ENCODE measurements at regions not wholly inside any gene's neighbourhood (a gene's known extent, or its start where the extent isn't known, plus 50 kb on each side); places are given as distances from the start of the nearest gene placed in this dataset.
"Not testable (repeated sequence)": the region's sequence is repeated elsewhere in the genome, so short reads cannot be mapped to it uniquely, and the experiment has no call there.

DNA sequence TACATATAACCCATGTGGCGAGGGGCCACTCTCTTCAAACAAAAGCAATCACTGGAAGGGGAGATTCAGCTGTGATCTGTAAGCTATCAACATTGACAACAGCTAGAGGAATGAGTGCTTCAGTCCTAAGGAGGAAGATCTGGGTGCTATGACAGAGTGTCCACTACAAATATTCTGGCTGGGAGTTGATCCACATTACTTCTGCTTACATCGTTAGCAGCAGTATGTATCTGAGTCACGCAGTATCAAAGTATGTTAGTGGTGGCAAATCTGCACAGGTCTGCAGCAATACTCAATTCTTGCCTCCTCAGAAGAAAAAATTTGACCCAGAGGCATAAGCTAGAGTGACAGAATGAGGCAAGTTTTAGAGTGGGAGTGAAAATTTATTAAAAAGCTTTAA, 267.0 kb downstream of the PTH2R start:
- H3K4me3 ChIP-seq (ENCODE audit: low read depth, low read length): no peak overlapping the region
- H3K36me3 ChIP-seq (ENCODE audit: control insufficient read depth, insufficient read depth, low read length): no peaks in the 10 kb centered on the region
- FAIRE-seq (no peak), DNase-seq (ENCODE audit: low read depth) (no peak)
- TF ChIP-seq, protein P1, sequence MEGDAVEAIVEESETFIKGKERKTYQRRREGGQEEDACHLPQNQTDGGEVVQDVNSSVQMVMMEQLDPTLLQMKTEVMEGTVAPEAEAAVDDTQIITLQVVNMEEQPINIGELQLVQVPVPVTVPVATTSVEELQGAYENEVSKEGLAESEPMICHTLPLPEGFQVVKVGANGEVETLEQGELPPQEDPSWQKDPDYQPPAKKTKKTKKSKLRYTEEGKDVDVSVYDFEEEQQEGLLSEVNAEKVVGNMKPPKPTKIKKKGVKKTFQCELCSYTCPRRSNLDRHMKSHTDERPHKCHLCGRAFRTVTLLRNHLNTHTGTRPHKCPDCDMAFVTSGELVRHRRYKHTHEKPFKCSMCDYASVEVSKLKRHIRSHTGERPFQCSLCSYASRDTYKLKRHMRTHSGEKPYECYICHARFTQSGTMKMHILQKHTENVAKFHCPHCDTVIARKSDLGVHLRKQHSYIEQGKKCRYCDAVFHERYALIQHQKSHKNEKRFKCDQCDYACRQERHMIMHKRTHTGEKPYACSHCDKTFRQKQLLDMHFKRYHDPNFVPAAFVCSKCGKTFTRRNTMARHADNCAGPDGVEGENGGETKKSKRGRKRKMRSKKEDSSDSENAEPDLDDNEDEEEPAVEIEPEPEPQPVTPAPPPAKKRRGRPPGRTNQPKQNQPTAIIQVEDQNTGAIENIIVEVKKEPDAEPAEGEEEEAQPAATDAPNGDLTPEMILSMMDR (IDR thresholded peaks at IDR 0.05; ENCODE audit: insufficient read depth, low read length, severe bottlenecking): no peak
- H3K27me3 ChIP-seq (ENCODE audit: control insufficient read depth, insufficient read depth, low read length): no peaks in the 10 kb centered on the region

DNA sequence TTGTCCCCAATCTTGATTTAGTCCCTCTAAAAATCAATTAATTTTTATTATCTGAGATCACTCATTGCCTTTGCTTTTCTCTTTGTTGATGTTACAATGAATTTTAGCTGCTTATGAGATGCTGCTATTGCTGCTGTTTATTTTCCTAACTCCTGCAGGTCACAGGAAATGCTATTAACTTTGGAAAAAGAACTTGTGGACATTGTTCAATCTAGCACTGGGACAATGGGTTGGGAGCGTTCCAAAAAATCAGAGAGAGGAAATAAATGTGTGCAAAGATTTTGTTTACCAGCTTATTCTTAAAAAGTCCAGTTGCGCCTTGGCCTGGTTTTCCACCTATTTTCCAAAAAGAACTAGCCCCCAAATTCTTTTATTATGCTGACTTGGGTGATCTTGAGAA, 268.3 kb downstream of the PTH2R start:
- no peaks in the 10 kb centered on the region for H3K27me3 ChIP-seq (ENCODE audit: control insufficient read depth, insufficient read depth, low read length)
- FAIRE-seq (no peak), DNase-seq (ENCODE audit: low read depth) (no peak)
- TF ChIP-seq, protein P1 (IDR thresholded peaks at IDR 0.05; ENCODE audit: insufficient read depth, low read length, severe bottlenecking): no peak
- no peaks in the 10 kb centered on the region for H3K36me3 ChIP-seq (ENCODE audit: control insufficient read depth, insufficient read depth, low read length)
- H3K4me3 ChIP-seq (ENCODE audit: low read depth, low read length): no peak overlapping the region

DNA sequence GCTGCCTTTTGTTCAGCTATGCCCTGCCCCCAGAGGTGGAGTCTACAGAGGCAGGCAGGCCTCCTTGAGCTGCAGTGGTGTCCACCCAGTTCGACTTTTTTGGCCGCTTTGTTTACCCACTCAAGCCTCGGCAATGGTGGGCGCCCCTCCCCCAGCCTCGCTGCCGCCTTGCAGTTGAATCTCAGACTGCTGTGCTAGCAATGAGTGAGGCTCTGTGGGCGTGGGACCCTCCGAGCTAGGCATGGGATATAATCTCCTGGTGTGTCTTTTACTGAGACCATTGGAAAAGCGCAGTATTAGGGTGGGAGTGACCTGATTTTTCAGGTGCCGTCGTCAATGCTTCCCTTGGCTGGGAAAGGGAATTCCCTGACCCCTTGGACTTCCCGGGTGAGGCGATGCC, 279.3 kb downstream of the PTH2R start:
- H3K27me3 ChIP-seq (ENCODE audit: control insufficient read depth, insufficient read depth, low read length); H3K4me3 ChIP-seq (ENCODE audit: low read depth, low read length); DNase-seq (ENCODE audit: low read depth); FAIRE-seq; H3K36me3 ChIP-seq (ENCODE audit: control insufficient read depth, insufficient read depth, low read length): not testable (repeated sequence)

DNA sequence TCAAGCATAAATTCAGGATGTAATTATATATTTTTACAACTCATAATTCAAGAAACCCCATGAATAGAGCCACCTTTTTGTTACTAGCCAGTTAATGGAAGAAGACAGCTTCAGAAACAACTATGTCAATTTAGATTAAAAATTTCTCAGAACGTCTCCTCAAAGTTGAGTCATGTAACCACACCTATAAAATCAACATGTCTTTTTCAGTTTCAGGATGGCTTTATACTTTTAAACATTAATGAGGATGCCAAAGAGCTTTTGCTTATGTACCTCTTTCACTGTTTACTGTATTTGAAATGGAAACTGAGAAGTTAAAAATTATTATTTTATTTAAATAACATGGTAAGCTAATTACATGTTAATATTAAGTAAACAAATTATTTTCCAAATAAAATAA, 280.1 kb downstream of the PTH2R start:
- H3K27me3 ChIP-seq (ENCODE audit: control insufficient read depth, insufficient read depth, low read length): no peaks in the 10 kb centered on the region
- no peak for FAIRE-seq
- DNase-seq (ENCODE audit: low read depth): peak; percentile 7
- TF ChIP-seq, protein P1 (IDR thresholded peaks at IDR 0.05; ENCODE audit: insufficient read depth, low read length, severe bottlenecking): no peak
- H3K36me3 ChIP-seq (ENCODE audit: control insufficient read depth, insufficient read depth, low read length): no peaks in the 10 kb centered on the region
- H3K4me3 ChIP-seq (ENCODE audit: low read depth, low read length): no peak overlapping the region

DNA sequence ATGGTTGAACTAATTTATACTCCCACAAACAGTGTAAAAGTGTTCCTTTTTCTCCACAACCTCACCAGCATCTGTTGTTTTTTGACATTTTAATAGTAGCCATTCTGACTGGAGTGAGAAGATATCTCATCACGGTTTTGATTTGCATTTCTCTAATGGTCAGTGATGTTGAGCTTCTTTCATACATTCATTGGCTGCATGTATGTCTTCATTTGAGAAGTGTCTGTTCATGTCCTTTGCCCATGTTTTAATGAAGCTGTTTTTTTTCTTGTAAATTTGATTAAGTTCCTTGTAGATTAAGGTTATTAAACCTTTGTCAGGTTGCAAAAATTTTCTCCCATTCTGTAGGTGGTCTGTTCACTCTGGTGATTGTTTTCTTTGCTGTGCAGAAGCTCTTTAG, 281.1 kb downstream of the PTH2R start:
- H3K36me3 ChIP-seq (ENCODE audit: control insufficient read depth, insufficient read depth, low read length); H3K4me3 ChIP-seq (ENCODE audit: low read depth, low read length); FAIRE-seq; H3K27me3 ChIP-seq (ENCODE audit: control insufficient read depth, insufficient read depth, low read length); DNase-seq (ENCODE audit: low read depth): not testable (repeated sequence)

DNA sequence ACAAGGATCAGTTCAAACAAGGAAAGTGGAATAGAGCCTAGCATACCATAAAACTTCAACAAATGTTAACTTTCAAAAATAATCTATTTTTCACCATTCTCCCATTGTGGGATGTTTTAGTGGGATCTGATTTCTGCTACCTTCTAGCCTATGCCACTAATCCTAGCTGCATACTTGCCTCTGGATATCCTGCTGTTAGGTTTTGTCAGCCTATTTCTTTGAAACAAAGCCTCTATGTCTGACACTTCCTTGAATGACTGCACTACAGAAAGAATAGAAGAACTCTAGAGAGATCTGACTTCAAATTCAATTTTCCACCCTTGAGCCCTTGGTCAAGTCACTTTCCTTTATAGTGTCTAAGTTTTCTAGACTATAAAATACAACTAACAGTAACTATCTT, 291.5 kb downstream of the PTH2R start:
- Histone ChIP-seq H3K27me3 (ENCODE audit: control insufficient read depth, insufficient read depth, low read length) (no peaks in the 10 kb centered on the region), H3K4me3 (ENCODE audit: low read depth, low read length) (no peak overlapping the region), H3K36me3 (ENCODE audit: control insufficient read depth, insufficient read depth, low read length) (no peaks in the 10 kb centered on the region)
- TF ChIP-seq, protein P1 (IDR thresholded peaks at IDR 0.05; ENCODE audit: insufficient read depth, low read length, severe bottlenecking): no peak
- FAIRE-seq (no peak), DNase-seq (ENCODE audit: low read depth) (no peak)

DNA sequence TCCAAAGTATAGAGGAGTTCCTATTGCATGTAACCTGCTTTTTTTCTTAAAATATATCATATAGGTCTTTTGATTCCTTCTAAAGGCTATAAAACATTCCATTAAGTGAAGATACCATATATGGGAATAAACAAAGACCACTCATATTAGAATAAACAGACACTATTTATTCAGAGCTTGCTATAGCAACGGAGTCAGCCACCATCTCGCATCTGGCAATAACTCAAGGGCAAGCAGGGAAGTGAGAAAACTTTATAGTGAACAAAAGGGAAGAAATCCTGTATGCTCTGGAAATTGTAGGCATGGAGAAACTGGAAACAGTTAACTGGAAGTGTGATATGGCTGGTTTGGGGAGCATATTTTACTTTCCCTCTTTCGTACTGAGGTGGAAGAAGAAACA, 301.9 kb downstream of the PTH2R start:
- Histone ChIP-seq H3K4me3 (ENCODE audit: low read depth, low read length) (no peak overlapping the region), H3K27me3 (ENCODE audit: control insufficient read depth, insufficient read depth, low read length) (no peaks in the 10 kb centered on the region), H3K36me3 (ENCODE audit: control insufficient read depth, insufficient read depth, low read length) (no peaks in the 10 kb centered on the region)
- no peak for DNase-seq (ENCODE audit: low read depth)
- TF ChIP-seq, protein P1 (IDR thresholded peaks at IDR 0.05; ENCODE audit: insufficient read depth, low read length, severe bottlenecking): no peak
- no peak for FAIRE-seq
